Natural killer cell (primary cell): ENCODE measurements at regions not wholly inside any gene's neighbourhood (a gene's known extent, or its start where the extent isn't known, plus 50 kb on each side); places are given as distances from the start of the nearest gene placed in this dataset.

Source experiments
- ATAC-seq, 3 donors: fragments of 150-1000 bp in 2 of 3; fragments of 200-7000 bp in 1 of 3; cut with Tn5 transposase; 1 replicate in 1 of 3; 2 replicates in 2 of 3; pipeline ENCODE4 v1.10.0; 2021; ENCODE audit warnings: mild to moderate bottlenecking in 2 of 3, moderate library complexity in 2 of 3
- DNase-seq, 2 donors: peaks; one replicate each; pipeline versions ENCODE4 v3.0.0 to v3.0.0-alpha.2; 2013 to 2021; ENCODE audit warnings: mixed read lengths in 1 of 2
- H3K27ac ChIP-seq: one replicate; pipeline ENCODE4 v1.5.1; 2013; ENCODE audit warnings: mild to moderate bottlenecking, low read length
- H3K27me3 ChIP-seq: one replicate; pipeline ENCODE4 v1.6.1; 2013; ENCODE audit warnings: low read length; ENCODE audit not compliant: control insufficient read depth, insufficient read depth
- H3K36me3 ChIP-seq: one replicate; pipeline ENCODE4 v1.6.1; 2013; ENCODE audit warnings: low read length; ENCODE audit not compliant: control insufficient read depth, insufficient read depth
- H3K4me1 ChIP-seq: one replicate; pipeline ENCODE4 v1.6.1; 2013; ENCODE audit warnings: low read length; ENCODE audit not compliant: control insufficient read depth, insufficient read depth
- H3K4me3 ChIP-seq: one replicate; pipeline ENCODE4 v1.5.1; 2013; ENCODE audit warnings: low read length
- H3K9me3 ChIP-seq: one replicate; pipeline ENCODE4 v1.6.1; 2013; ENCODE audit warnings: low read length; ENCODE audit not compliant: control insufficient read depth, insufficient read depth
- H3K27ac Mint-ChIP-seq, 2 donors: one replicate each; pipeline ENCODE4 v1.8.0; 2022; ENCODE audit warnings: mild to moderate bottlenecking in 2 of 2, mixed read lengths in 2 of 2, moderate library complexity in 1 of 2
- H3K27me3 Mint-ChIP-seq, 2 donors: one replicate each; pipeline ENCODE4 v1.8.0; 2022; ENCODE audit warnings: low read depth in 2 of 2, mixed read lengths in 2 of 2
- H3K36me3 Mint-ChIP-seq: one replicate; pipeline ENCODE4 v1.8.0; 2022; ENCODE audit warnings: mixed read lengths
- H3K4me1 Mint-ChIP-seq, 2 donors: one replicate each; pipeline ENCODE4 v1.8.0; 2022; ENCODE audit warnings: mixed read lengths in 2 of 2
- H3K4me3 Mint-ChIP-seq: one replicate; pipeline ENCODE4 v1.8.0; 2022; ENCODE audit warnings: mild to moderate bottlenecking, moderate library complexity, mixed read lengths
- H3K9me3 Mint-ChIP-seq, 2 donors: one replicate each; pipeline ENCODE4 v1.8.0; 2022; ENCODE audit warnings: mixed read lengths in 2 of 2
- CTCF ChIP-seq: fragments of 200-600 bp; IDR thresholded peaks from one replicate; pipeline ENCODE4 v1.8.0; 2022; ENCODE audit warnings: antibody characterized with exemption
- WGBS: methylation state at CpG from one replicate; pipeline ENCODE4 v1.1.7; 2013; ENCODE audit warnings: missing lambda C conversion rate; ENCODE audit not compliant: insufficient coverage; 5-methylcytosine and 5-hydroxymethylcytosine counted together
- intact Hi-C: fragments of 100-400 bp; cut with micrococcal nuclease; formaldehyde crosslinking; loops from one replicate; pipeline ENCODE4 v1.14.2; 2022

- Mint-ChIP-seq H3K36me3 (no peaks in the 10 kb centered on the region), H3K9me3 (no peaks in the 10 kb centered on the region), H3K4me1 (no peaks in the 10 kb centered on the region), H3K27me3 (peaks cover 10 to 32% of the 10 kb centered on the region in 2 donors), H3K4me3 (no peak overlapping the region), H3K27ac (no peak overlapping the region)
- Histone ChIP-seq H3K27ac (no peak overlapping the region), H3K9me3 (no peaks in the 10 kb centered on the region), H3K27me3 (no peaks in the 10 kb centered on the region), H3K4me3 (no peak overlapping the region), H3K36me3 (no peaks in the 10 kb centered on the region), H3K4me1 (no peaks in the 10 kb centered on the region)
- DNase-seq (no peak), ATAC-seq (no peak)
- intact Hi-C loops: no loop called here
- WGBS: 83% methylated on average over 3 of the region's 3 CpGs
- TF ChIP-seq CTCF: no peak
Observed at GRCh38 chr11:32224580-32224979, 133.7 kb downstream of the RCN1 start.

- Histone ChIP-seq H3K4me1 (no peaks in the 10 kb centered on the region), H3K9me3 (no peaks in the 10 kb centered on the region), H3K27me3 (no peaks in the 10 kb centered on the region), H3K36me3 (no peaks in the 10 kb centered on the region), H3K4me3 (no peak overlapping the region), H3K27ac (no peak overlapping the region)
- H3K27me3 Mint-ChIP-seq: peaks cover 10 to 32% of the 10 kb centered on the region in 2 donors
- H3K4me1 Mint-ChIP-seq: no peaks in the 10 kb centered on the region
- no peak overlapping the region for H3K4me3 Mint-ChIP-seq
- ATAC-seq (no peak), DNase-seq (no peak)
- H3K36me3 Mint-ChIP-seq: no peaks in the 10 kb centered on the region
- no peak for TF ChIP-seq CTCF
- H3K27ac Mint-ChIP-seq: no peak overlapping the region
- 89% methylated on average over 12 of the region's 14 CpGs for WGBS
- intact Hi-C loops: no loop called here
- no peaks in the 10 kb centered on the region for H3K9me3 Mint-ChIP-seq
Observed at GRCh38 chr11:32225571-32226285, 134.9 kb downstream of the RCN1 start.

GRCh38 chr11:32226480-32226879 lies 135.6 kb downstream of the RCN1 start:
- Mint-ChIP-seq H3K4me3 (no peak overlapping the region), H3K27me3 (peaks cover 10 to 26% of the 10 kb centered on the region in 2 donors), H3K27ac (no peak overlapping the region), H3K36me3 (no peaks in the 10 kb centered on the region), H3K4me1 (no peaks in the 10 kb centered on the region), H3K9me3 (no peaks in the 10 kb centered on the region)
- TF ChIP-seq CTCF: no peak
- no peaks in the 10 kb centered on the region for H3K9me3 ChIP-seq
- ATAC-seq: no peak
- H3K27me3 ChIP-seq: no peaks in the 10 kb centered on the region
- no peaks in the 10 kb centered on the region for H3K4me1 ChIP-seq
- H3K36me3 ChIP-seq: no peaks in the 10 kb centered on the region
- WGBS: 83% methylated on average over 5 of the region's 5 CpGs
- DNase-seq: no peak
- H3K4me3 ChIP-seq: no peak overlapping the region
- no peak overlapping the region for H3K27ac ChIP-seq
- intact Hi-C loops: no loop called here
